Activated T-cell treated with anti-CD3 and anti-CD28 coated beads, Interleukin-2, amount 50 U/mL, for 72 hours (primary cell): ENCODE measurements at regions not wholly inside any gene's neighbourhood (a gene's known extent, or its start where the extent isn't known, plus 50 kb on each side); places are given as distances from the start of the nearest gene placed in this dataset.
"Not testable (repeated sequence)": the region's sequence is repeated elsewhere in the genome, so short reads cannot be mapped to it uniquely, and the experiment has no call there.

Source experiments
- ATAC-seq, 2 donors: fragments of 150-1000 bp; cut with Tn5 transposase; replicated peaks in 1 of 2; 2 replicates each; pipeline ENCODE4 v1.10.0; 2021; ENCODE audit warnings: moderate library complexity in 2 of 2, mild to moderate bottlenecking in 1 of 2
- DNase-seq, 2 donors: peaks; one replicate each; pipeline ENCODE4 v3.0.0; 2021 to 2022; ENCODE audit warnings: mixed read lengths in 1 of 2
- H3K27ac Mint-ChIP-seq: one replicate; pipeline ENCODE4 v1.8.0; 2022; ENCODE audit warnings: mild to moderate bottlenecking, moderate library complexity, mixed read lengths
- H3K27me3 Mint-ChIP-seq: one replicate; pipeline ENCODE4 v1.8.0; 2022; ENCODE audit warnings: low read depth, mixed read lengths
- H3K36me3 Mint-ChIP-seq, 2 donors: one replicate each; pipeline ENCODE4 v1.8.0; 2022; ENCODE audit warnings: mixed read lengths in 2 of 2, mild to moderate bottlenecking in 1 of 2; ENCODE audit not compliant: insufficient read depth in 2 of 2
- H3K4me1 Mint-ChIP-seq: one replicate; pipeline ENCODE4 v1.8.0; 2022; ENCODE audit warnings: low read depth, mixed read lengths
- H3K4me3 Mint-ChIP-seq, 2 donors: one replicate each; pipeline ENCODE4 v1.8.0; 2022; ENCODE audit warnings: mild to moderate bottlenecking in 2 of 2, mixed read lengths in 2 of 2, moderate library complexity in 2 of 2
- H3K9me3 Mint-ChIP-seq, 2 donors: one replicate each; pipeline ENCODE4 v1.8.0; 2022; ENCODE audit warnings: mixed read lengths in 2 of 2

DNA sequence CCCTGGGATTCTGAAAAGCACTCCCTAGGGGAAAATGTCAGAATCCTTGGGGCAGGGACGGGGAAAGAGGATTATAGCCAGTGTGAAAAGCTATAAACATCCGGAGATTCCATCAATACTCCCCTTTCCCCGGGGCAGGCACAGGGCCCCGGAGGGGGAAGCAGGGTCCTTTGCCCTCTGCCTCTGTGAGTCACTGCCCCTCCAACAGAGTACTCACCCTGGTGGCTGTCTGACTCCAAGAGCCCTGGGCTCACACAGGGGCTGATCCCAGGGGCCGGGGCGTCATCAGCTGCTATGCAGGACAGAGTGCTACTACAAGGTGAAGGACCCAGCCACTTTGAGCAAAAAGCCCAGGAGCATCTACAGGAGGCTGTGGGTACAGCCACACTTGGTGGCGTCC, 133.0 kb upstream of the PRR20G start:
- Mint-ChIP-seq H3K36me3 (no peaks in the 10 kb centered on the region), H3K9me3 (no peaks in the 10 kb centered on the region), H3K4me1 (no peaks in the 10 kb centered on the region), H3K27me3 (peaks cover 60% of the 10 kb centered on the region), H3K4me3 (no peak overlapping the region), H3K27ac (no peak overlapping the region)
- DNase-seq = no peak
- no peak for ATAC-seq

DNA sequence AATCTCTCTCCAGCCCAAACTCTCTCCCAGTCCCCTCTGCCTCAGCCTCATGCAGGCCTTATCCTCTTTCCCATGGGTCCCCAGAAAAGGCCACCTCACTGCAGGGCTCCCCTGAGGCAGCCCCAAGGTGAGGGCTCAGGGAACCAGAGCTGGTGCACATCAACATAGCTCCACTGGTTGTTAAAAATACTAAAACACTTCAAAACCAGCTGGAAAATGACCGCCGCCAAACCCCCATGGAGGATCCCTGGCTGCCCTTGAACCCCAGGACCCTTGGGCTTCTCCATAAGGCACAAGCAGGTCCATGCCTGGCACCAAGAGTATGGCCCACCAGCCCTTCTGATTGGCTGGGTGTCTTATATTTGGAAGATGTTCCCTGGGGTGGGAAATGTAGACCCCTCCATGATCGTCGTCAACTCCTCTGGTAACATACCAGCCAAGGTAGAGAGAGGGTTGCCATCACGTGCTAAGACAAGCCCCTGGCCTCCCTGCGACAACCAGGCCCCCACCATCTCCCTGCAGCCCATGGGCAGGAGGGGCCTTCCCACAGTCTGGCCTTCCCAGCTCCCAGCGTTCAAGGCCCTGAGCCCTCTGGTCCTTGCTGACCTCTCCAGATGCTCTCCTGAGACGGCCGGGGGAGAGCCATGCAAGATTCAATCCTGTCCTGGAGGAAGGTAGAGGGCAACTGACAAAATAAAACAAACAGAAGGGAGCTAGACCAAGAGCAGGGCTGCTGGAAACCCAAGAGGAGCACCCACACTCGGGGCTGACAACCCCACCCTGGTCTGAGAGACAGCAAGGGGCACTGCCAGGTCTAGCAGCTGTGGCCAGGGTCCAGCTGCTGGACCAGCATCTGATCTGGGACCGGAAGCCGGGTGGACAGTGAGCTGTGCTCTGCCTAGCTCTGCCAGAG, 132.1 kb upstream of the PRR20G start:
- Mint-ChIP-seq H3K27me3 (peaks cover 67% of the 10 kb centered on the region), H3K36me3 (no peaks in the 10 kb centered on the region), H3K4me3 (no peak overlapping the region), H3K4me1 (no peaks in the 10 kb centered on the region), H3K9me3 (no peaks in the 10 kb centered on the region), H3K27ac (no peak overlapping the region)
- no peak for DNase-seq
- ATAC-seq = no peak

DNA sequence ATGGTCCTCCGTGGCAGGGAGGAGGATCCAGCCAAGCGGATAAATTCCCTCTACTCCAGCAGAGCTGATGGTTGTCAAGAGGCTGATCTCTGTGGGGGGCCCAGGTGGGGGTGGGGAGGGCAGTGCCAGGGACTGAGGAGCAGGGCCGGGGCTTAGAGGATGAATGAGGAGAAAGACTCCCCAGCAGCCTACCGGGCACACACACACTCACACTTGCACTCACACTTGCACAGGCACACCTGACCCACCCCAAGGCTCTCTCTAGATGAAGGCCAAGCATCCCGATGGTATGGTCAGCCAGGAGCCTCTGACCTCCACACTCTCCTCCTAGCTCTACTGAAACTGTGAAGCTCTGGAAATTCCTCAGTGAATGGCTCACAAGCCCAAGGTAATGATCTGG, 131.3 kb upstream of the PRR20G start:
- no peak for ATAC-seq
- DNase-seq = no peak
- H3K4me1 Mint-ChIP-seq = no peaks in the 10 kb centered on the region
- peaks cover 66% of the 10 kb centered on the region for H3K27me3 Mint-ChIP-seq
- H3K36me3 Mint-ChIP-seq = no peaks in the 10 kb centered on the region
- H3K9me3 Mint-ChIP-seq = no peaks in the 10 kb centered on the region
- H3K27ac Mint-ChIP-seq = no peak overlapping the region
- no peak overlapping the region for H3K4me3 Mint-ChIP-seq

DNA sequence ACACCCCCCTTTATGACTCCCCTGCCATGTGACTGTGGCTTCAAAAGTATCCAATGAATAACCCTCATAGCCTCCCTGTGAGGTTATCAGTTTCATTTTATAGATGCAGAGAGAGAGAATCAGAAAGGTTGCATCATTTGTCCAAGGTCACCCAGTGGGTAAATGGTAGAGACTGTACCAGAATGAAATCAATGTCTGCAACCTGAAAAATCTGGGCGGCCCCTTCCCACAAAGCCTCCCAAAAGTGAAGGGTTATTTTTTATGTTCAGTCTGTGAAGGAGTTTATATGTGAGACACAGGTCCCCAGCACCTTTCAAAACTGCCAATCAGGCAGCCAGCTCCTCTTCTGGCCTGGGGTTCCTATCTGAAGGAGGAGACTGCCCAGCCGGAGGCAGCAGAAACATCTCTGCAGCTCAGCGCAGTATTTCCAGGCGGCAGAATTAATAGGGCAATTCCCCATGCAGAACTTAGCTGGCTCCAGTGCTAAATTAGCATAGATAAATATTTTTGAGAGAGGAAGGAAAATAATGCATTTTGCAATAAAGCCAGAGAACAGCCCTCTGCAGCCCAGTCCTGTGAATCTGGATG, 130.8 kb upstream of the PRR20G start:
- H3K9me3 Mint-ChIP-seq = no peaks in the 10 kb centered on the region
- DNase-seq (no peak), ATAC-seq (no peak)
- H3K4me3 Mint-ChIP-seq = no peak overlapping the region
- H3K4me1 Mint-ChIP-seq = no peaks in the 10 kb centered on the region
- peaks cover 63% of the 10 kb centered on the region for H3K27me3 Mint-ChIP-seq
- no peak overlapping the region for H3K27ac Mint-ChIP-seq
- no peaks in the 10 kb centered on the region for H3K36me3 Mint-ChIP-seq

- Mint-ChIP-seq H3K4me1 (no peaks in the 10 kb centered on the region), H3K36me3 (no peaks in the 10 kb centered on the region), H3K9me3 (no peaks in the 10 kb centered on the region), H3K27ac (no peak overlapping the region), H3K27me3 (peaks cover 57% of the 10 kb centered on the region), H3K4me3 (no peak overlapping the region)
- ATAC-seq (no peak), DNase-seq (no peak)
Measured at GRCh38 chr3:127417709-127418559, 130.1 kb upstream of the PRR20G start.

DNA sequence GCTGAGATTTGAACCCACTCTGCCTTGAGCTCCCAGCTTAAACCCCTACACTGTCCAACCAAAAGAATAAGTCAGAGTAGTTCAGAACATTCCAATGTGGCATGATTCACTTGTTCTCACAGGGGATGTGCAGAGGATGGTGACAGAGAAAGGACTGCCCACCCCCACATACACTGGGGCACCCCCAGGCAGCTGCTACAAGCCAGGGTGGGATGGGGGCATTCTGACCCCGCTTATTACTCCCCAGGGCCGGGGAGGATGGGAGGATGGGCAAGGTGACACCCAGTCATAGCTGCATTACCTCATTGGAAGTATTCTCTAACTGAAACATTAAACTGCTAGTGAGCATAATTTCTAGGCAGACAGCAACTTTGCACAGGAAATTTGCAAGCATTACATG, 126.0 kb upstream of the PRR20G start:
- Mint-ChIP-seq H3K9me3 (no peaks in the 10 kb centered on the region), H3K27me3 (peaks cover 62% of the 10 kb centered on the region), H3K4me1 (no peaks in the 10 kb centered on the region), H3K4me3 (no peak overlapping the region), H3K27ac (no peak overlapping the region), H3K36me3 (no peaks in the 10 kb centered on the region)
- DNase-seq = no peak
- ATAC-seq = no peak

- DNase-seq = no peak
- no peak for ATAC-seq
- Mint-ChIP-seq H3K4me1 (no peaks in the 10 kb centered on the region), H3K4me3 (no peak overlapping the region), H3K27me3 (peaks cover 56% of the 10 kb centered on the region), H3K9me3 (no peaks in the 10 kb centered on the region), H3K36me3 (no peaks in the 10 kb centered on the region), H3K27ac (no peak overlapping the region)
Measured at GRCh38 chr3:127413318-127413673, 125.5 kb upstream of the PRR20G start.

DNA sequence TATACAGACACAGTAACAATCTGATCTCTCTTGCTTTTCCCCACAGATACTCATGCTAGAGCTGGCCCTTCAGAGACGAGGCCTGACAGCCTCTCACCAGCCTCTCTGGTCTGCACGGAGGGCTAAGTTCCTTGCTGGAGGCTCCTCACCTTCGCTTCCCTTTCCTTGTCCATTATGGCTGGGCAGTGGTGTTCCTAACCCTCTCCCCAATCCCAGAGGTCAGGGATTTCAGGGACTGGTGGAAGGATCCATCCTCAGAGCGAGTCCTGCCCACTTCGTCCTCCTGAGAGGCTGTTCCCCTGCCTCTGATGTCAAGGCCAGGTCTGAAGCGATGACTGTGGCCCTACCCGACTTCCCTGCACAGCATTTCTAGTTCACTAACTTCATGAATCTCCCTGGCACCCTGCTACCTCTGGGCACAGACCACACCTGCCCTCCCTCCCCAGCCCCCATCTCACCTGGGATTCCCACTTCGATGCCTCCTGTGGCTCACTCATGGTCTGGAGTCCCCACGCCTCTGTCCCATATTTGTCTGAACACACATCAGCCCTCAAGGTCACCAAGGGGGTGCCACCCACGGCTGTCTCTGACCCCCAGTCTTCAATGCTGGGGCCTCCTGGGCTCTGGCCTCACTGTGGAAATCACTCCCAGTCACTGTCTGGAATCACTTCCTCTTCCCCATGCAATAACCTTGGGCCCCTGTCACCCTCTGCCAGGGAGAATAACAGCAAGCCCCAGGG, 124.9 kb upstream of the PRR20G start:
- Mint-ChIP-seq H3K27me3 (peaks cover 56% of the 10 kb centered on the region), H3K9me3 (no peaks in the 10 kb centered on the region), H3K4me3 (no peak overlapping the region), H3K27ac (no peak overlapping the region), H3K36me3 (no peaks in the 10 kb centered on the region), H3K4me1 (no peaks in the 10 kb centered on the region)
- ATAC-seq (no peak), DNase-seq (no peak)

DNA sequence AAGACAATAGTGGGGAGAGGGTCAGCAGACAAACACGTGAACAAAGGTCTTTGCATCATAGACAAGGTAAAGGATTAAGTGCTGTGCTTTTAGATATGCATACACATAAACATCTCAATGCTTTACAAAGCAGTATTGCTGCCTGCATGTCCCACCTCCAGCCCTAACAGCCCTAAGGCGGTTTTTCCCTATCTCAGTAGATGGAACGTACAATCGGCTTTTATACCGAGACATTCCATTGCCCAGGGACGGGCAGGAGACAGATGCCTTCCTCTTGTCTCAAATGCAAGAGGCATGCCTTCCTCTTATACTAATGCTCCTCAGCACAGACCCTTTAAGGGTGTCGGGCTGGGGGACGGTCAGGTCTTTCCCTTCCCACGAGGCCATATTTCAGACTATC, 124.0 kb upstream of the PRR20G start:
- H3K9me3 Mint-ChIP-seq, H3K4me3 Mint-ChIP-seq, ATAC-seq, DNase-seq, H3K4me1 Mint-ChIP-seq, H3K36me3 Mint-ChIP-seq, H3K27ac Mint-ChIP-seq: not testable (repeated sequence)
- peaks cover 49% of the 10 kb centered on the region for H3K27me3 Mint-ChIP-seq

DNA sequence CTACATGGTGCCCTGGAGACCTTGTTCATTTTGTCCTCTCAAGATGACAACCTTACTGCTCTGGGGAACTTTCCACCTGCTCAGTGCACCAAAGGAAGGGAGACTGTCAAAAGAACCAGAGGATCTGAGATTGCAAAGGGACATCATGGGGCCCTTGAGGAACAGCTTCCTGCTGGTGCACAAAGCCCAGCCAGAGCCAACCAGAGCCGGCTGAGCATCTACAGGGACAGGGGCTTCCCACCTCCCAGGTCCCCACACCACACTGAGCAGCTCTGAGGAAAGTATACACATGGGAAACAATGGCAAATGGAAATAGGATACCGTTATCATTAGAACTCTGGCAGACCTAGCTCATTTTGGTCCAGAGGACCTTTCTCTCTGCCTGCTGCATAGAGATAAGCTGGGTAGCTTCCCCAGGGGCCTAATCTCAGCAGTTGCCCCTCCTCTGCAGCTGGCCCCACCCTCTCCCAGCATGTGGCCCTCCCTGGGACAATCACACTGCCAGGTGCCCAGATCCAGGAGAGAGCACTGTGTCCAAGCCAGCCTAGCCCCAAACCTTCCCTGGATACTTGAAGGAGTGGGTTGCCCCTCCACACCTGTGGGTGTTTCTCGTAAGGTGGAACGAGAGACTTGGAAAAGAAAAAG, 123.4 kb upstream of the PRR20G start:
- Mint-ChIP-seq H3K4me1 (no peaks in the 10 kb centered on the region), H3K9me3 (no peaks in the 10 kb centered on the region), H3K27ac (no peak overlapping the region), H3K4me3 (no peak overlapping the region), H3K36me3 (no peaks in the 10 kb centered on the region), H3K27me3 (peaks cover 42% of the 10 kb centered on the region)
- ATAC-seq = no peak
- no peak for DNase-seq

DNA sequence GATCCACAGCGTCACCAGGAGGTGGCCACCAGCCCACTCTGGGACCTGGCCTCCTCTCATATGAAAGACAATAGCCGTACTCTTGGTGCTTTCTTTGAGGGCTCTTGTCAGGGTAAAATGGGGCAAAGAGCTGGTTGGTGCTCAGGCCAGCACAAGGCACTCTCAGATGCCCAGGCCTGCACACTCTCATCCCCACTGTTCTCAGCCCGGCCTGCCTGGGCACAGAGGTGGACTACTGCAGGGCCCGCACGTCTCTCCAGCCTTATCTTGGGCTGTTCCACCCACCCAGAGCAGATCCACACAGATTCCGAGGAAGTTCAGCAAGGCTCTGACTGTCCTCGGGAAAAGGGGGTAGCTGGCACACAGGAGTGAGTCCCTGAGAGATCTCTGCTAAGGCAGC, 122.8 kb upstream of the PRR20G start:
- ATAC-seq = no peak
- Mint-ChIP-seq H3K27ac (no peak overlapping the region), H3K9me3 (no peaks in the 10 kb centered on the region), H3K36me3 (no peaks in the 10 kb centered on the region), H3K4me1 (no peaks in the 10 kb centered on the region), H3K4me3 (no peak overlapping the region), H3K27me3 (peaks cover 37% of the 10 kb centered on the region)
- no peak for DNase-seq

GRCh38 chr3:127410137-127410488, 122.3 kb upstream of the PRR20G start:
- ATAC-seq (no peak), DNase-seq (no peak)
- no peaks in the 10 kb centered on the region for H3K36me3 Mint-ChIP-seq
- no peak overlapping the region for H3K27ac Mint-ChIP-seq
- no peaks in the 10 kb centered on the region for H3K4me1 Mint-ChIP-seq
- no peaks in the 10 kb centered on the region for H3K9me3 Mint-ChIP-seq
- H3K4me3 Mint-ChIP-seq = no peak overlapping the region
- peaks cover 37% of the 10 kb centered on the region for H3K27me3 Mint-ChIP-seq
